ENCODE measurements at regions not wholly inside any gene's neighbourhood (a gene's known extent, or its start where the extent isn't known, plus 50 kb on each side); places are given as distances from the start of the nearest gene placed in this dataset.

DNA sequence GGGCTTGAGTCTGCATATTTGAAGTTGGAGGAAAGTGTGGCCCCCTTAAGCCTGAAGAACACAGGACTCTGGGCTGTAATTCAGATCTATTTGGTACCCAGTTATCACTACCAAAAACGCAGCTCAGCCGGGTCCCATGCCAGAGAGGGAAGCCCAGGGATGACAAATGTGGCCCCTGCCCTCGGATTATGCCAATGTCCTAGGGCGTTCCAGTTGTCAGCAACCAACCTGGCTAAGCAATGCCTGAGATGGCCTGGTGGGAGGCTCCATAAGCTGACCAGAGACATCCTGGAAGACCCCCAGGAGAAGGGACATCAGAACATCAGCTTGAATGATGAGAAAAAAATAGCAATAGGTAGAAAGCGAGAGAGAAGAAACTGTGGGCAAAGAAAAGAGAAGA, 79.6 kb upstream of the UQCRFS1 start:
- no peaks in the 10 kb centered on the region for H3F3A ChIP-seq (ENCODE audit: insufficient read depth, low read length, poor library complexity, severe bottlenecking)
- H3K36me3 ChIP-seq (ENCODE audit: insufficient read depth, low read length) = no peaks in the 10 kb centered on the region
- H3K9me3 ChIP-seq (ENCODE audit: low read length) = no peaks in the 10 kb centered on the region
- no peaks in the 10 kb centered on the region for H4K20me1 ChIP-seq (ENCODE audit: insufficient read depth)
- TF ChIP-seq, protein P1, sequence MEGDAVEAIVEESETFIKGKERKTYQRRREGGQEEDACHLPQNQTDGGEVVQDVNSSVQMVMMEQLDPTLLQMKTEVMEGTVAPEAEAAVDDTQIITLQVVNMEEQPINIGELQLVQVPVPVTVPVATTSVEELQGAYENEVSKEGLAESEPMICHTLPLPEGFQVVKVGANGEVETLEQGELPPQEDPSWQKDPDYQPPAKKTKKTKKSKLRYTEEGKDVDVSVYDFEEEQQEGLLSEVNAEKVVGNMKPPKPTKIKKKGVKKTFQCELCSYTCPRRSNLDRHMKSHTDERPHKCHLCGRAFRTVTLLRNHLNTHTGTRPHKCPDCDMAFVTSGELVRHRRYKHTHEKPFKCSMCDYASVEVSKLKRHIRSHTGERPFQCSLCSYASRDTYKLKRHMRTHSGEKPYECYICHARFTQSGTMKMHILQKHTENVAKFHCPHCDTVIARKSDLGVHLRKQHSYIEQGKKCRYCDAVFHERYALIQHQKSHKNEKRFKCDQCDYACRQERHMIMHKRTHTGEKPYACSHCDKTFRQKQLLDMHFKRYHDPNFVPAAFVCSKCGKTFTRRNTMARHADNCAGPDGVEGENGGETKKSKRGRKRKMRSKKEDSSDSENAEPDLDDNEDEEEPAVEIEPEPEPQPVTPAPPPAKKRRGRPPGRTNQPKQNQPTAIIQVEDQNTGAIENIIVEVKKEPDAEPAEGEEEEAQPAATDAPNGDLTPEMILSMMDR (IDR thresholded peaks at IDR 0.05; ENCODE audit: poor library complexity, severe bottlenecking) = no peak
- no peak for TF ChIP-seq MXI1 (conservative IDR thresholded peaks at IDR 0.05; ENCODE audit: poor library complexity, severe bottlenecking)
- TF ChIP-seq POLR2AphosphoS5 (IDR thresholded peaks at IDR 0.05) = no peak
- no peak for TF ChIP-seq TAF1 (IDR thresholded peaks at IDR 0.05; ENCODE audit: low read depth)
- TF ChIP-seq, protein P2, sequence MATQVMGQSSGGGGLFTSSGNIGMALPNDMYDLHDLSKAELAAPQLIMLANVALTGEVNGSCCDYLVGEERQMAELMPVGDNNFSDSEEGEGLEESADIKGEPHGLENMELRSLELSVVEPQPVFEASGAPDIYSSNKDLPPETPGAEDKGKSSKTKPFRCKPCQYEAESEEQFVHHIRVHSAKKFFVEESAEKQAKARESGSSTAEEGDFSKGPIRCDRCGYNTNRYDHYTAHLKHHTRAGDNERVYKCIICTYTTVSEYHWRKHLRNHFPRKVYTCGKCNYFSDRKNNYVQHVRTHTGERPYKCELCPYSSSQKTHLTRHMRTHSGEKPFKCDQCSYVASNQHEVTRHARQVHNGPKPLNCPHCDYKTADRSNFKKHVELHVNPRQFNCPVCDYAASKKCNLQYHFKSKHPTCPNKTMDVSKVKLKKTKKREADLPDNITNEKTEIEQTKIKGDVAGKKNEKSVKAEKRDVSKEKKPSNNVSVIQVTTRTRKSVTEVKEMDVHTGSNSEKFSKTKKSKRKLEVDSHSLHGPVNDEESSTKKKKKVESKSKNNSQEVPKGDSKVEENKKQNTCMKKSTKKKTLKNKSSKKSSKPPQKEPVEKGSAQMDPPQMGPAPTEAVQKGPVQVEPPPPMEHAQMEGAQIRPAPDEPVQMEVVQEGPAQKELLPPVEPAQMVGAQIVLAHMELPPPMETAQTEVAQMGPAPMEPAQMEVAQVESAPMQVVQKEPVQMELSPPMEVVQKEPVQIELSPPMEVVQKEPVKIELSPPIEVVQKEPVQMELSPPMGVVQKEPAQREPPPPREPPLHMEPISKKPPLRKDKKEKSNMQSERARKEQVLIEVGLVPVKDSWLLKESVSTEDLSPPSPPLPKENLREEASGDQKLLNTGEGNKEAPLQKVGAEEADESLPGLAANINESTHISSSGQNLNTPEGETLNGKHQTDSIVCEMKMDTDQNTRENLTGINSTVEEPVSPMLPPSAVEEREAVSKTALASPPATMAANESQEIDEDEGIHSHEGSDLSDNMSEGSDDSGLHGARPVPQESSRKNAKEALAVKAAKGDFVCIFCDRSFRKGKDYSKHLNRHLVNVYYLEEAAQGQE (IDR thresholded peaks at IDR 0.05; ENCODE audit: borderline replicate concordance) = no peak
- no peak for TF ChIP-seq EZH2 (IDR thresholded peaks at IDR 0.05; ENCODE audit: borderline replicate concordance, insufficient read depth, low read length, poor library complexity, severe bottlenecking)
- TF ChIP-seq RAD21 (conservative IDR thresholded peaks at IDR 0.05) = no peak
- no peak for TF ChIP-seq SMC3 (conservative IDR thresholded peaks at IDR 0.05; ENCODE audit: poor library complexity)
- no peak for TF ChIP-seq EP300 (conservative IDR thresholded peaks at IDR 0.05; ENCODE audit: poor library complexity, severe bottlenecking)
- H3K4me3 ChIP-seq (ENCODE audit: low read length) = no peak overlapping the region
- H3K79me2 ChIP-seq (replicated peaks; ENCODE audit: insufficient read depth, low read length) = no peaks in the 10 kb centered on the region
- no peak overlapping the region for H3K27ac ChIP-seq (ENCODE audit: low read length)
- H3K9ac ChIP-seq (ENCODE audit: low read length) = no peak overlapping the region
- H2AFZ ChIP-seq (ENCODE audit: low read depth, low read length) = no peak overlapping the region
- H3K4me2 ChIP-seq (ENCODE audit: low read length) = no peak overlapping the region
- no peaks in the 10 kb centered on the region for H3K27me3 ChIP-seq (ENCODE audit: insufficient read depth, low read depth, low read length)
- H3K9me2 ChIP-seq (ENCODE audit: insufficient read depth, low read length) = no peaks in the 10 kb centered on the region

DNA sequence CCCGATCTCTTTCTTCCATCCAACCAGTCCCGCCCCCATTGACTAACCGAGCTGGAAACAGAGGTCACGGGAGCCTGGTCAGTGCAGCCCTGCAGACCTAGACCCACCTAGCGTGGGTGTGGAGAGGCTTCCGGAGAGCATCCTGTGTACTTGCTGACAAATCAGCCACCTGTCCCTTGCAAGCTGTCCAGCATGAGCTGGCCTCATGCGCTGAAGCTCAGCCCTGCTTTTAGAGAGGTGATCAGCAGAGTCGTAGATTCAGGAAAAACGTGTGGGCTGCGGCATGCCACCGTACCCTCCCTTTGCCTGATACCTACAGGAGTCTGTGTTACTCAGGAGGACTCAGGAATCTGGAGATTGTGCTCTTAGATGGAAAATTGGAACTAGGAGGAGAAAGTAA, 80.3 kb upstream of the UQCRFS1 start:
- no peaks in the 10 kb centered on the region for H3K27me3 ChIP-seq (ENCODE audit: insufficient read depth, low read depth, low read length)
- no peaks in the 10 kb centered on the region for H4K20me1 ChIP-seq (ENCODE audit: insufficient read depth)
- H3K9me3 ChIP-seq (ENCODE audit: low read length) = no peaks in the 10 kb centered on the region
- H3K9ac ChIP-seq (ENCODE audit: low read length) = no peak overlapping the region
- no peaks in the 10 kb centered on the region for H3F3A ChIP-seq (ENCODE audit: insufficient read depth, low read length, poor library complexity, severe bottlenecking)
- no peaks in the 10 kb centered on the region for H3K9me2 ChIP-seq (ENCODE audit: insufficient read depth, low read length)
- no peak overlapping the region for H2AFZ ChIP-seq (ENCODE audit: low read depth, low read length)
- no peak overlapping the region for H3K4me3 ChIP-seq (ENCODE audit: low read length)
- H3K4me2 ChIP-seq (ENCODE audit: low read length) = no peak overlapping the region
- H3K36me3 ChIP-seq (ENCODE audit: insufficient read depth, low read length) = no peaks in the 10 kb centered on the region
- TF ChIP-seq EZH2 (IDR thresholded peaks at IDR 0.05; ENCODE audit: borderline replicate concordance, insufficient read depth, low read length, poor library complexity, severe bottlenecking) (no peak), EP300 (conservative IDR thresholded peaks at IDR 0.05; ENCODE audit: poor library complexity, severe bottlenecking) (no peak), TAF1 (IDR thresholded peaks at IDR 0.05; ENCODE audit: low read depth) (no peak), RAD21 (conservative IDR thresholded peaks at IDR 0.05) (no peak)
- TF ChIP-seq, protein P1 (IDR thresholded peaks at IDR 0.05; ENCODE audit: poor library complexity, severe bottlenecking) = no peak
- TF ChIP-seq, protein P2 (IDR thresholded peaks at IDR 0.05; ENCODE audit: borderline replicate concordance) = no peak
- H3K27ac ChIP-seq (ENCODE audit: low read length) = no peak overlapping the region
- no peaks in the 10 kb centered on the region for H3K79me2 ChIP-seq (replicated peaks; ENCODE audit: insufficient read depth, low read length)

All from neural cell (in vitro differentiated cells).